ENCODE measurements at regions not wholly inside any gene's neighbourhood (a gene's known extent, or its start where the extent isn't known, plus 50 kb on each side); places are given as distances from the start of the nearest gene placed in this dataset.

DNA sequence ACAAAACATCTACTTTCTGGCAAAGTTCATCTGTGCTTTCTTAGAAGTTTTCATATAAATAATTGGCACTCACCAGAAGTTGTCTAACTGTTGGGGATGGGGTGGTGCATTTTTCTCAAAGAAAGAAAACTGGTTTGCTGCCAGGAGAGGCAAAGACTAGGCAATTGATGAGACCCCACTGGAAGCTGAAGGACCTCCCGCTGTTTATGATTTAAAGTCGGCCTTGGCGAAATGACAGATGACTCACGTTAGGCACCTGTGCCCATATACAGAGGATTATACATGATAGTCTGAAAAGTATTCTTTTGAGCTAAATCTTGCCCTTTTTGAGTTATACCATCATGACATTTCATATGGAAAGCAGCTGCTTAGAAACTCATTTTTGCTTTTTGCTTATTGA lies 193.0 kb upstream of the ZFHX3 start:
- Histone ChIP-seq H3K36me3 (no peaks in the 10 kb centered on the region), H3K9me3 (peaks cover 0 to 4% (median 0%) of the 10 kb centered on the region in 4 donors), H3K4me1 (no peaks in the 10 kb centered on the region), H3K27ac (no peak overlapping the region), H3K4me3 (no peak overlapping the region), H3K27me3 (no peaks in the 10 kb centered on the region)
- TF ChIP-seq POLR2A (IDR thresholded peaks at IDR 0.05) (no peak), EP300 (IDR thresholded peaks at IDR 0.05) (no peak)
- TF ChIP-seq, protein P1, sequence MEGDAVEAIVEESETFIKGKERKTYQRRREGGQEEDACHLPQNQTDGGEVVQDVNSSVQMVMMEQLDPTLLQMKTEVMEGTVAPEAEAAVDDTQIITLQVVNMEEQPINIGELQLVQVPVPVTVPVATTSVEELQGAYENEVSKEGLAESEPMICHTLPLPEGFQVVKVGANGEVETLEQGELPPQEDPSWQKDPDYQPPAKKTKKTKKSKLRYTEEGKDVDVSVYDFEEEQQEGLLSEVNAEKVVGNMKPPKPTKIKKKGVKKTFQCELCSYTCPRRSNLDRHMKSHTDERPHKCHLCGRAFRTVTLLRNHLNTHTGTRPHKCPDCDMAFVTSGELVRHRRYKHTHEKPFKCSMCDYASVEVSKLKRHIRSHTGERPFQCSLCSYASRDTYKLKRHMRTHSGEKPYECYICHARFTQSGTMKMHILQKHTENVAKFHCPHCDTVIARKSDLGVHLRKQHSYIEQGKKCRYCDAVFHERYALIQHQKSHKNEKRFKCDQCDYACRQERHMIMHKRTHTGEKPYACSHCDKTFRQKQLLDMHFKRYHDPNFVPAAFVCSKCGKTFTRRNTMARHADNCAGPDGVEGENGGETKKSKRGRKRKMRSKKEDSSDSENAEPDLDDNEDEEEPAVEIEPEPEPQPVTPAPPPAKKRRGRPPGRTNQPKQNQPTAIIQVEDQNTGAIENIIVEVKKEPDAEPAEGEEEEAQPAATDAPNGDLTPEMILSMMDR (IDR thresholded peaks at IDR 0.05), result no peak
- no peak for DNase-seq (ENCODE audit: low spot score in 2 of 2)
- WGBS, 2 donors, result 78 to 83% methylated on average over 4 of the region's 4 CpGs

DNA sequence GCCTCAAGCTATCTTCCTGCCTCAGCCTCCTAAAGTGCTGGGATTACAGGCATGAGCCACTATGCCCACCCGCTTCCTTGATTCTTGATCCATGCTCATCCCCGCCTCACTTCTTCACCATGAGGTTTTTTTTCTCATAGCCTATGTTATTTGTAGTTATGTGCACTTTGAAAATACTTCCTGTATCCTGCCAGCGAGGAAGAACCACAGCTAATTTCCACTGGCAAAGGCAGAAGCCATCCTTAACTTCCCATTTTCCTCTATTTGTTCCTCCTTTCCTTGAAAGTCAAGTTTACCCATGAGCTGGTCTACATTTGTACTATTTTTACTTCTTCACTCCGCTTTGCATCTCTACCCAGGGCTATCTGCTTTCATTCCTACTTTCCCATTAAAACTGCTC lies 189.7 kb upstream of the ZFHX3 start:
- H3K4me3 ChIP-seq, result no peak overlapping the region
- no peaks in the 10 kb centered on the region for H3K27me3 ChIP-seq
- peaks cover 0 to 4% (median 0%) of the 10 kb centered on the region in 4 donors for H3K9me3 ChIP-seq
- peaks cover 0 to 16% (median 2%) of the 10 kb centered on the region in 4 donors for H3K4me1 ChIP-seq
- DNase-seq (ENCODE audit: low spot score in 2 of 2), result no peak
- H3K27ac ChIP-seq, result no peak overlapping the region
- TF ChIP-seq POLR2A (IDR thresholded peaks at IDR 0.05) (no peak), EP300 (IDR thresholded peaks at IDR 0.05) (no peak)
- TF ChIP-seq, protein P1 (IDR thresholded peaks at IDR 0.05), result no peak
- H3K36me3 ChIP-seq, result no peaks in the 10 kb centered on the region
- 89 to 90% methylated on average over 4 of the region's 4 CpGs for WGBS, 2 donors

DNA sequence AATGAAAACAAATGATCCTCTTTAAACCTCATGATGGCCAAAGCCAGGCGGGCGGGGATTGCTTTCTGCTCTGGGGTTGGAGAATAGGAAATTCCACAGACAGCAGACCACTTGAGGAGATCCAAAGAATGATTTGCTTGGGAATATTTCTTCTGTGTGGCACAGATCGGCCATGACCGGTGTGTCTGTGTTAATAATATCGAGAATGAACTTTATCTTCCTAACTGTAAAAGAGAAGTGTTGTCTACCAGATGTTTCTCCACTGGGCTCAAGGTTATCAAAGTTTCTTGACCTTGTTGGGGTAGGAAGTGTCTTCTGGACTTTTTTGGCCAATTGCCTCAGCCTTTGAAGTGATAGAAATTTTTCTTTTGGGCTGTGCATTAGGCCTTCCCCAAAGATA lies 186.6 kb upstream of the ZFHX3 start:
- no peaks in the 10 kb centered on the region for H3K27me3 ChIP-seq
- 84 to 87% methylated on average over 5 of the region's 5 CpGs for WGBS, 2 donors
- no peaks in the 10 kb centered on the region for H3K36me3 ChIP-seq
- TF ChIP-seq EP300 (IDR thresholded peaks at IDR 0.05) (no peak), POLR2A (IDR thresholded peaks at IDR 0.05) (no peak)
- TF ChIP-seq, protein P1 (IDR thresholded peaks at IDR 0.05), result no peak
- peaks cover 0 to 19% (median 2%) of the 10 kb centered on the region in 4 donors for H3K4me1 ChIP-seq
- no peak overlapping the region for H3K27ac ChIP-seq
- no peak for DNase-seq (ENCODE audit: low spot score in 2 of 2)
- no peaks in the 10 kb centered on the region for H3K9me3 ChIP-seq
- no peak overlapping the region for H3K4me3 ChIP-seq

DNA sequence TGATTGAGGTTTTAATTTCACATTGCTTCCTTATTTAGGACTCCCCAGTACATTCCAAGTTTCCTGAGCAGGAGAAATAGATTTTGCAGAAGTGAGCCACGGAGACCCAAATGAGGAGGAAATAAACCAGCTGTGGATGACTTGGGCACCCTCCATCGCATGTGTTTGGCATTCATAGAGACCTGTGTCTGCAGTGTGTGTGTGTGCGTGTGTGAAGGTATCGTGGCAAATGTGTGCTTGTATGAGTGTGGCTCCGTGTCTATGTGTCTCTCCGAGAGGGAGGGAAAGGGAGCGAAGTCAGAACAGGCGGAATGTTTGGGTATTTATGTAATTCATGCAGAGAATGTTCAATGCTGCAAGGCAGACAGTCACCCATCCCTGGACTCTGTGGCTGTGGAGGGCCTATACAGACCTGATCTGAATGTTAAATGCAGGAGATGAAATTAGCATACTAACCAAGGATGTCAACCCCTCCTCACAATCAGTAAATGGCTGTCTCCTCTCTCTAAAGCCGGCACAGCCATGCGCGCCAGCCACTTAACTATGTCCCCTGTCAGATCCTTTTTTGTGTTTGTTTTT lies 186.0 kb upstream of the ZFHX3 start:
- no peak overlapping the region for H3K4me3 ChIP-seq
- peaks cover 0 to 19% (median 2%) of the 10 kb centered on the region in 4 donors for H3K4me1 ChIP-seq
- H3K9me3 ChIP-seq, result no peaks in the 10 kb centered on the region
- H3K36me3 ChIP-seq, result no peaks in the 10 kb centered on the region
- no peaks in the 10 kb centered on the region for H3K27me3 ChIP-seq
- no peak for TF ChIP-seq EP300 (IDR thresholded peaks at IDR 0.05)
- TF ChIP-seq, protein P1 (IDR thresholded peaks at IDR 0.05), result no peak
- DNase-seq (ENCODE audit: low spot score in 2 of 2), result no peak
- 79 to 81% methylated on average over 11 of the region's 11 CpGs for WGBS, 2 donors
- no peak overlapping the region for H3K27ac ChIP-seq

DNA sequence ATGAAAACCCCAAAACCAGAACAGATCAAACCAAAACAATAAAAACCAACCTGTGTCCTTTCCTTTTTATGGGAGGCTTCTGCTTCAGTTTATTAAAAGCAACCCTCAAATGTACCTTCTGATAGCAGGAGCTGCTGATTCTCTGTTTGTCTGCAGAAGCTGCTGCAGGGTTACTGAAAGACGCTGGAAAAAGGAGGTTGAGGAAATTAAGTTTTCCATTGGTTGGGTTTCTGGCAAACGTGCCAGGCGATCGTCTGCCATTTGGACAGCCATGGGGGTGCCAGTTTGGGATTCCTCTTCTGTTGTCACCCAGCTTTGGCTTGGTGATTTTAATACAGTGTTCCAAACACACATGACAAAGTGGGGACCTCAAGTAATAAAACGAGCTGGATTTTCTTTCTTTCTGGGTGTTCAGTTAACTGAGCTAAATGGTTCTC lies 185.4 kb upstream of the ZFHX3 start:
- DNase-seq (ENCODE audit: low spot score in 2 of 2), result no peak
- Histone ChIP-seq H3K27me3 (no peaks in the 10 kb centered on the region), H3K4me3 (peak overlapping the region in 1 of 4 donors; percentile 28), H3K36me3 (no peaks in the 10 kb centered on the region), H3K27ac (no peak overlapping the region), H3K4me1 (peaks cover 0 to 19% (median 2%) of the 10 kb centered on the region in 4 donors), H3K9me3 (no peaks in the 10 kb centered on the region)
- 43 to 51% methylated on average over 5 of the region's 5 CpGs for WGBS, 2 donors
- TF ChIP-seq POLR2A (IDR thresholded peaks at IDR 0.05) (no peak), EP300 (IDR thresholded peaks at IDR 0.05) (no peak)
- TF ChIP-seq, protein P1 (IDR thresholded peaks at IDR 0.05), result no peak

All from tibial nerve (tissue), 4 donors.